Astrocyte of the cerebellum (primary cell): ENCODE measurements at regions not wholly inside any gene's neighbourhood (a gene's known extent, or its start where the extent isn't known, plus 50 kb on each side); places are given as distances from the start of the nearest gene placed in this dataset.
"Not testable (repeated sequence)": the region's sequence is repeated elsewhere in the genome, so short reads cannot be mapped to it uniquely, and the experiment has no call there.

Experiments
- DNase-seq: peaks from one replicate; pipeline ENCODE4 v3.0.0-alpha.2; 2011; ENCODE audit warnings: low read depth
- H3K4me3 ChIP-seq: 2 replicates; pipeline ENCODE4 v1.5.1; 2011; ENCODE audit warnings: mild to moderate bottlenecking, low read depth, low read length, moderate library complexity
- CTCF ChIP-seq: IDR thresholded peaks from 2 replicates; pipeline ENCODE4 v1.5.1; 2012; ENCODE audit warnings: low read length, low read depth, moderate library complexity, mild to moderate bottlenecking; ENCODE audit errors: missing control alignments
- in situ Hi-C: cut with HindIII; loops from 2 replicates; pipeline ENCODE4 v1.10.0; 2017; ENCODE audit warnings: low sequenced_read_pairs

GRCh38 chr13:73657821-73658540 is 476.2 kb downstream of the KLF12 start:
- DNase-seq: peak; percentile 51
- in situ Hi-C loops: no loop called here
- H3K4me3 ChIP-seq: no peak overlapping the region
- no peak for TF ChIP-seq CTCF

DNA sequence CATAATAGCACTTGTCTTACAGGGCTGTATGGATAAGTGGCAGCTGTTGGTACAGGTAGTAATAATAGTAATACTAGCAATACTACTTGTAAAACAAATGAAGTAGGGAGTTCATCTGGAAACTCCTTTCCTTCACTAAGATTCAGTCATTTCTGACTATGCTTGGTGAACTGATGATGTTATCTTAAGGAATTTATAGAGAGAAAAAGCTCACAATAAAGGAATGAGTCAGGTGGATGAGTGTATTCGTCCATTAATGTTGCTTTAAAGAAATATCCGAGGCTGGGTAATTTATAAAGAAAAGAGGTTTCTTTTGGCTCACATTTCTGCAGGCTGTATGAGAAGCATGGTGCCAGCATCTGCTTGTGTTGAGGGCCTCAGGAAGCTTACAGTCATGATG is 477.3 kb downstream of the KLF12 start:
- no peak for DNase-seq
- H3K4me3 ChIP-seq: no peak overlapping the region
- in situ Hi-C loops: no loop called here
- no peak for TF ChIP-seq CTCF

DNA sequence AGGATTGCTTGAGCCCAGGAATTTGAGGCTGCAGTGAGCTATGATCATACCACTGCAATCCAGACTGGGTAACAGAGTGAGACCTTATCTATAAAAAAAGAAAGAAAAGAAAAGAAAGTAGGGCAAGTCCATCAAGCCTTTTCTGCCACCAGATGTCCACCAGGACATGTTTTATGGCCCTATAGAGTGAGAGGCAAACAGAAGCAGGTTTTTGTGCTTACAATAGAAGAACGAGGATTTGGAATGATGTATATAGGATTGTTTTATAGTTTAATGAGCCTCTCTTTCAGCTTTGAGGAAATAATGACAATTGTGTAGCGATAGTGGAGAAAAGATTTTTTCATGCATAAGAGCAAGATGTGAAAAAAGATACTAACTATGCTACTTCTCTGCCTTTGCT is 480.5 kb downstream of the KLF12 start:
- no peak for TF ChIP-seq CTCF
- DNase-seq: no peak
- in situ Hi-C loops: no loop called here
- H3K4me3 ChIP-seq: no peak overlapping the region

GRCh38 chr13:73647417-73647816 is 486.8 kb downstream of the KLF12 start:
- in situ Hi-C loops: no loop called here
- no peak for TF ChIP-seq CTCF
- no peak for DNase-seq
- H3K4me3 ChIP-seq: no peak overlapping the region

- in situ Hi-C loops, H3K4me3 ChIP-seq, DNase-seq: not testable (repeated sequence)
Measured at GRCh38 chr13:73640476-73641179, 493.6 kb downstream of the KLF12 start.

GRCh38 chr13:73635166-73635787 is 498.9 kb downstream of the KLF12 start:
- in situ Hi-C loops: no loop called here
- no peak overlapping the region for H3K4me3 ChIP-seq
- TF ChIP-seq CTCF: no peak
- DNase-seq: no peak
